ENCODE measurements at regions not wholly inside any gene's neighbourhood (a gene's known extent, or its start where the extent isn't known, plus 50 kb on each side); places are given as distances from the start of the nearest gene placed in this dataset.

- Histone ChIP-seq H3K36me3 (replicated peaks; ENCODE audit: insufficient read depth, low read length) (no peaks in the 10 kb centered on the region), H3K9me3 (replicated peaks; ENCODE audit: insufficient read depth, low read length) (no peaks in the 10 kb centered on the region), H3K27me3 (replicated peaks; ENCODE audit: insufficient read depth, low read length) (peaks cover 94% of the 10 kb centered on the region), H3K4me2 (ENCODE audit: low read depth, low read length) (no peak overlapping the region), H3K27ac (ENCODE audit: low read length) (no peak overlapping the region), H3K9me2 (replicated peaks; ENCODE audit: insufficient read depth, low read length) (no peaks in the 10 kb centered on the region), H2AFZ (ENCODE audit: low read length) (no peak overlapping the region), H3K9ac (ENCODE audit: low read length) (no peak overlapping the region), H4K20me1 (ENCODE audit: insufficient read depth, low read length) (no peaks in the 10 kb centered on the region), H3K79me2 (ENCODE audit: low read length) (no peaks in the 10 kb centered on the region), H3K4me3 (ENCODE audit: low read length) (no peak overlapping the region), H3K4me1 (ENCODE audit: low read length) (no peaks in the 10 kb centered on the region), H3F3A (ENCODE audit: insufficient read depth, low read length) (no peaks in the 10 kb centered on the region)
- no peak for DNase-seq
- TF ChIP-seq CTCF (IDR thresholded peaks at IDR 0.05; ENCODE audit: low read length), result no peak
- no peak for TF ChIP-seq EZH2phosphoT487 (IDR thresholded peaks at IDR 0.05; ENCODE audit: low read length)
- no peak for TF ChIP-seq EZH2 (optimal IDR thresholded peaks at IDR 0.05; ENCODE audit: low read depth, low read length)
These were observed 102.1 kb downstream of the CEBPB start for GRCh38 chr20:50292591-50293283.

- no peaks in the 10 kb centered on the region for H3K9me3 ChIP-seq (replicated peaks; ENCODE audit: insufficient read depth, low read length)
- H3K9me2 ChIP-seq (replicated peaks; ENCODE audit: insufficient read depth, low read length), result no peaks in the 10 kb centered on the region
- H3K4me2 ChIP-seq (ENCODE audit: low read depth, low read length), result no peak overlapping the region
- H4K20me1 ChIP-seq (ENCODE audit: insufficient read depth, low read length), result no peaks in the 10 kb centered on the region
- peaks cover 94% of the 10 kb centered on the region for H3K27me3 ChIP-seq (replicated peaks; ENCODE audit: insufficient read depth, low read length)
- no peaks in the 10 kb centered on the region for H3K79me2 ChIP-seq (ENCODE audit: low read length)
- no peak overlapping the region for H3K4me3 ChIP-seq (ENCODE audit: low read length)
- TF ChIP-seq EZH2phosphoT487 (IDR thresholded peaks at IDR 0.05; ENCODE audit: low read length), result no peak
- no peak for TF ChIP-seq EZH2 (optimal IDR thresholded peaks at IDR 0.05; ENCODE audit: low read depth, low read length)
- no peak for TF ChIP-seq CTCF (IDR thresholded peaks at IDR 0.05; ENCODE audit: low read length)
- no peak overlapping the region for H3K27ac ChIP-seq (ENCODE audit: low read length)
- no peak for DNase-seq
- no peak overlapping the region for H2AFZ ChIP-seq (ENCODE audit: low read length)
- H3K9ac ChIP-seq (ENCODE audit: low read length), result no peak overlapping the region
- no peaks in the 10 kb centered on the region for H3K4me1 ChIP-seq (ENCODE audit: low read length)
- no peaks in the 10 kb centered on the region for H3K36me3 ChIP-seq (replicated peaks; ENCODE audit: insufficient read depth, low read length)
- H3F3A ChIP-seq (ENCODE audit: insufficient read depth, low read length), result no peaks in the 10 kb centered on the region
These were observed 102.9 kb downstream of the CEBPB start for GRCh38 chr20:50293284-50294139.

- Histone ChIP-seq H3K36me3 (replicated peaks; ENCODE audit: insufficient read depth, low read length) (no peaks in the 10 kb centered on the region), H3K79me2 (ENCODE audit: low read length) (no peaks in the 10 kb centered on the region), H3K4me3 (ENCODE audit: low read length) (no peak overlapping the region), H3K4me1 (ENCODE audit: low read length) (no peaks in the 10 kb centered on the region), H3K9me3 (replicated peaks; ENCODE audit: insufficient read depth, low read length) (no peaks in the 10 kb centered on the region), H4K20me1 (ENCODE audit: insufficient read depth, low read length) (no peaks in the 10 kb centered on the region), H3K9ac (ENCODE audit: low read length) (no peak overlapping the region), H2AFZ (ENCODE audit: low read length) (no peak overlapping the region), H3K27ac (ENCODE audit: low read length) (no peak overlapping the region), H3K4me2 (ENCODE audit: low read depth, low read length) (no peak overlapping the region), H3K27me3 (replicated peaks; ENCODE audit: insufficient read depth, low read length) (peaks cover 95% of the 10 kb centered on the region), H3F3A (ENCODE audit: insufficient read depth, low read length) (no peaks in the 10 kb centered on the region), H3K9me2 (replicated peaks; ENCODE audit: insufficient read depth, low read length) (no peaks in the 10 kb centered on the region)
- DNase-seq, result no peak
- no peak for TF ChIP-seq EZH2 (optimal IDR thresholded peaks at IDR 0.05; ENCODE audit: low read depth, low read length)
- TF ChIP-seq EZH2phosphoT487 (IDR thresholded peaks at IDR 0.05; ENCODE audit: low read length), result no peak
- TF ChIP-seq CTCF (IDR thresholded peaks at IDR 0.05; ENCODE audit: low read length), result no peak
These were observed 103.8 kb downstream of the CEBPB start for GRCh38 chr20:50294164-50295088.
